H4 (cell line): ENCODE measurements at regions not wholly inside any gene's neighbourhood (a gene's known extent, or its start where the extent isn't known, plus 50 kb on each side); places are given as distances from the start of the nearest gene placed in this dataset.
A peak's percentile ranks its signal among the peaks of the same experiment; 100 is the strongest.
"Not testable (repeated sequence)": the region's sequence is repeated elsewhere in the genome, so short reads cannot be mapped to it uniquely, and the experiment has no call there.

Experiments
- DNase-seq: peaks from one replicate; pipeline ENCODE4 v3.0.0-alpha.2; 2015; ENCODE audit warnings: low spot score

DNA sequence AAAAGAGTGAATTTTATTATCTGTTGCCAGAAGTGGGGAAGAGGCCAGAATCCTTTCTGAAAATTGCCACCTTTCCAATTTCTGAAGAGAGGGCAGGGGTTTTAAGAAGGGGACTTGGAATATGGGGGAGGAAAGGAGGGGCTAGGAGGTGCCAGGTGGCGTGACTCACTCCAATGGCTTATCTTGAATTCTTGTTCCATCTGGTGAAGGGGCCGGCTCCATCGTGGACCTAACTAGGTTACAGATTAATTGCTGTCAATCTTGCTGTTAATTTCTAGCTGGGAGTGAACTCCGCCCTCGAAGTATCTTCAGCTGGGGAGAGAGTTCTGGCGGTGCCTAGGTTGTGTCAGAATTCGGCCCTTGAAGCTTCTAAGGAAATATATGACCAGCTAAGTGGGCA, 138.7 kb downstream of the YTHDC2 start:
- no peak for DNase-seq

DNA sequence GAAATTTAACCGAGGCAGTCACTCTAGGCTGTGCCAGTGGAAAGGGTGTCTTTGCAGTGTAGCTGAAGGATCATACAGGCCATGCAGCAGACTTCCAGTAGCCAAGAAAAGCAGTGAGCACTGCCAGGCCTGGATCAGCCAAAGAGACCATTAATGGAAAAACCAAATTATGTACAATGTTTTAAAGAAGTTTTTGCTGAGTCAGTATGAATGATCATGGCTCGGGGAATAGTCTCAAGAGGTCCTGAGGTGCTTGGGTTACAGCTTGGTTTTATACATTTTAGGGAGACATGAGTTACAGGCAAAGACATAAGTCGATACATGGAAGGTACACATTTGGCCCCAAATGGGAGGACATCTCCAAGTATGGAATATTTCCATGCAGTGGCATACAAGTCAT, 141.3 kb downstream of the YTHDC2 start:
- DNase-seq, result no peak

DNA sequence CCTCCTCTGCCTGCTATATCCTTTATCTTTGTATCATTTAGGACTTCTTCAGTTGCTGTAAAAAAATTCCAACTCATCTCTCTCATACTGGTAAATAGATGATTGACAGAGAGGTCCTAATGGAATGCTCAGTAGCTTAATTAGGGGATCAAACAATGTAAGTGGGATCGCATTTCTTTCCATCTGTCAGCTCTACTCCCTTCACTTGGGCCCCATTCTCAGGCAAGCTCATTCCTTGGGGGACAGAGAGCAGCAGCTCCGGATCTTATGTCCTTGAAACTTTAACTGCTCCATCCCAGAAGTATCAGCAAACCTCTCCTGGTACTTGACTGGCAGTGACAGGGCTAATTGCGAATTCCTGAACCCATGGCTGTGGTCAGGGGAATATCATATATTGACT, 146.7 kb downstream of the YTHDC2 start:
- DNase-seq, result no peak

DNA sequence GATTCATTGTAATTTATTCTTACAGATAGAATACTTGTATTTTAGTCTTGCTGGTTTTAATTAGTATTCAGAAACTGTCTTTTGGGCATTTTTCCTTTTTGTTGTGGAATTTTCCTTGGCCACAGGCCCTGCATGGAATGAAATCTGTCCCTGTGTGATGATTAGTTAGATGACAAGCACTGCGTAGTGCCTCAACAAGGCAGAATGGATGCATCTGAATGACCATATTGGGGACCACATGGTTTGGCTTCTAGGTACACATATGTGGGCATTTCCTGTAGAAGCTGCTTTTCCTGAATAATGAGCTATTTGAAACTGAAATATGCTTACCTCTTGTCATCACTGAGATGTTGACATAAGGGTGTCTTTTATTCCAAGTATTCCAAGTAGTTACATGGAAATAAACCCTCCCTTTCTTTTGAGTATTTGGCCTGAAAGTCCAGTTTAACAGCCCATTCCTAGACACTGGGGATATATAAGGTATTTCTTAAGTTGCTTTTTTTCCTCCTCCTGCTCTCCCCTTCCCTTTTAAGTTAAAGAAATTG, 147.3 kb downstream of the YTHDC2 start:
- no peak for DNase-seq

DNA sequence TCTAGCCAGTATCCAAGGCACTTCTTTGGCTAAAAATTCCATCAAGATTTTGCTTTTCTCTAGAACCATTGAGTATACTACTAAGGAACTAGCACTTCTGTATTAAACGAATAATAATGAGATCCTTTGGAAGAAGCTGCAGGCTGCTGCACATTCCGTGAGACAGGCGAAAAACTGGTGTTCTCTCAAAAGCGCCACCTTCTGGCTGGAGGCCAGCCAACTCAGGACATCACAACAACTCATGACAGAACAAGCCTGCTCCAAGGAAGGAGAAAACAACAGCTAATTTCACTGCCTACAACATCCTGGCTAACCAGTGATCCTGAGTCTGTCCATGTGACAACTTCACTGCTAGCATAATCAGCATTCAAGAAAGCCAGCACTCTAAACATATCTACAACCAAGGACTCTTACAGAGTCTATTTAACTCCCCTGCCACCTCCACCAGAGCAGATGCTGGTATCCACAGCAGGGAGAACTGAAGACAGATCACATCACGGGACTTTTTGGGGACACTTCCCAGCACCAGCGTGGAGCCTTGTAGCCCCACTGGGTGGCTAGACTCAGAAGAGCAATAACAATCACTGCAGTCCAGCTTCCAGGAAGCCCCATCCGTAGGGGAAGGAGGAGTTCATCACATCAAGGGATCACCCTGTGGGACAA, 150.5 kb downstream of the YTHDC2 start:
- DNase-seq, result peak; percentile 67

DNA sequence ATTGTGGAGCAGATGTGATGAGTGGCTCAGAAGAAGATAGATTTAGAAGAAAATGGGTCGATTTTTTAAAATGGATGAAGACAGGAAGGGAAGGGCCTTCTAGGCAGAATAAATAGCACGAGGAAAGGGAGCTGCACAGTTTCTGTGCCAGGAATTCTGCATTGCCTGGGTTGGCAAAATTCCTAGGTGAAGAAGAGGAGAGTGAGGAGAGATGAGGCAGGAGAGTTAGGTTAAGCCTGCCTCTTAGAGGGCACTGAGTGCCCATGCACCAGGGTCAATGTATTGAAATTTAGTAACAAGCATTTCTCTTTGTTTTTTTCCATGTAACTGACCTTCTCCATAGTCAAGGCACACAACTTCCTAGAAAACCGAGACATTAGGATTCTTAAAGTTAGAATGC, 159.5 kb downstream of the YTHDC2 start:
- no peak for DNase-seq

DNA sequence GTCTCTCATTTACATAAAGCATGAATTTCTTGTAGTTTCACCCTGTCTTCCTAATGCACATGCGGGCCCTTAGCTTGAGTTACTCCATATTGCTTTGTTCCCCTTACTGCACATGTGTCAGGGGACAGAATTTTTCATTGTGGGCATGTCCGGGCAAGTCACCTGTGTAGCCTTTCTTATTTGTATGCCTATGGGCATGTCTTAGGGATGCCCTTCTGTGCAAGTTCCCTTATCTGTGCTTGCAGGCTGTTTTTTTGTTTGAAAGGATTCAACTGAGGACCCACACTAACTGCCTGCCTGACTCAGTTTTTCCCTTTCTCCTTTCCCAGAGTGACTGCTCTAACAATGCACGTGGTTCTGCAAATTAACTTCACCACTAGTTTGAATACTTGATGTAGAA, 161.7 kb downstream of the YTHDC2 start:
- DNase-seq, result no peak

DNA sequence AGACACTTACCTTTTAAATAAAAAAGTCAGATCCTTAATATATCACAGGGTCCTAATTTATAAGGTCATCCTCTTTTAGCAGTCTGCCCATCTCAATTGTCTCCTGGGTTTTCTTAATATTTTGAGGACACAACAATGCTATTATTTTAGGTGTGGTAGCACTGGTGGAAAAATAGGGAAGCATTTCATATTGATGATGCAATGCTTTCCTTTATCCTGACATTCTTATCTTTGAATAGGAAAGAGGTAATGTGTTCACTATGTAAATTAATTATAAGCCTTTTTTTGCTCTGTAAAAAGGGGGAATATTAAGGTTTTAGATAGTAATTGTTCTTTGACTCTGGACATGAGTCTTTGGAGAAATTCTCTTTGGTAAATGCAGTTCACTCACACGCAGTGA, 164.7 kb downstream of the YTHDC2 start:
- DNase-seq, result no peak

DNA sequence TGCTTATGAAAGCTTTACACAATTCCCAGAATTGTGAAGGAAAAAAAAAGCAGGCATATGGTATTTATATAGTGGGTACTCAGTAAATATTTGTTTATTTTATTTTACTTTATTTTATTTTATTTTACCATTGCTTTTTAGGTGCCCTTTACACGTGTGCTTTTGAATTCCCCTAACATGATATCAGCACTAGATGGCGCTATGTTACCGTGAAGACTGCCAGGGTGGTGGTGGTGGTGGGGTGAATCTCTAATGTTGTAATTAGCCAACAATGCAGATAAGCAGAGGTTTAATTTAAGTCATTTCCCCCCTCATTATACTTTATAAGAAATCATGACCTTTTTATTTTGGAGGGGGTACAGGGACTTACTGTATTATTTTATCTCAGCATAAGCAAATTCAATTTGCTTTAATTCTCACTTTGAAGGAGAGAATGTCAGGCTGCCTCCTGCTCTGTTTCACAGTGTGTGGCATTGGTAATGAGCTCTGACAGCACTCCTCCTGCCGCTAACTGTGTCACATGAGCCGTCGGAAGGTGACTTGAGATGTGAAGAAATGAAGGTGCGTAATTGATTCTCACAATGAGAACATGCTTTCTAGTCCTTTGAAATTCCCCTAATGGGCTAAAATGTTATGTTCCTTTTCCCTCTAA, 165.6 kb downstream of the YTHDC2 start:
- DNase-seq, result peak; percentile 58

DNA sequence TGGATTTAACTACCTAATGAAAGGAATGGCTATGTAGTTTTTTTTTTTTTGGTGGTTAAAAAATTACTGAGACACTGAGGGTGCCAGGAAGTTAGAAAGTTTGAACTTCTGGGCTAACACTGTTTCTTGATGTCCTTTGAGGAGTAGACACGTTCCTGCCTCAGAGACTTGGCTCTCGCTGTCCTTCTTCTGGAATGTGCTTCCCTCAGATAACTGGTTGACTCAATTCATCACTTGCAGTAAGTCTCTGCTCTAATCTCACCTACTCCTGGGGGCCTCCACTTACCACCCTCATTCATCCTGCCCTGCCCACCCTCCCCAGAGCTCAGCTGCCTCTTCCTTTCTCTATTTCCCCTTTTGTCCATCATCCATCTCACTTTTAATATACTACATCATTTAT, 167.0 kb downstream of the YTHDC2 start:
- DNase-seq, result no peak

DNA sequence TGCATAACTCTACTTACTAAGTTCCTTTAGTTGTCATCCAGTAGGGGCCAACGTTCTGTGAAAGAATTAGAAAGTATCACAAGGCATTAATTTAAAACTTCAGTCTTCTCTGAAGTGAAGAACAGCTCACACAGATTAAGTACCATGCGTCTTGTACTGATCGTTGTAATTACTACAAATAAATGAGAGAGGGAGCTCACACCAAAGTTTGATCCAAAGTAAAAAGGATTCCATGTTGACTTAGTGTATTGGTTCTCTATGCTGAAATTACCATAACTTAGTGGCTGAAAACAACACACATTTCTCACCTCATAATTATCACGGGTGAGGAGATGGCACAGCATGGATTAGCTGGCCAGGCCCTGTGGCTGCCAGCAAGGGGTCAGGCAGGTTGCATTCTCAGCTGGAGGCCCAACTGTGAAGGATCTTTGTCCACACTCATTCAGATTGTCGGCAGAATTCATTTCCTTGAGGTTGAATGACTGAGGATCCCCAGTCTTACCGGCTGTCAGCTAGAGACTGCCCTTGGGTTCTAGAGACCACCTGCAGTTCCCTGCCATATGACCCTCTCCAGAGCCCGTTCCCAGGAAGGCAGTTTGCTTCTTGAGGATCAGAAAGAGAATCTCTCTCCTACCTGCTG, 169.1 kb downstream of the YTHDC2 start:
- DNase-seq, result peak; percentile 37

DNA sequence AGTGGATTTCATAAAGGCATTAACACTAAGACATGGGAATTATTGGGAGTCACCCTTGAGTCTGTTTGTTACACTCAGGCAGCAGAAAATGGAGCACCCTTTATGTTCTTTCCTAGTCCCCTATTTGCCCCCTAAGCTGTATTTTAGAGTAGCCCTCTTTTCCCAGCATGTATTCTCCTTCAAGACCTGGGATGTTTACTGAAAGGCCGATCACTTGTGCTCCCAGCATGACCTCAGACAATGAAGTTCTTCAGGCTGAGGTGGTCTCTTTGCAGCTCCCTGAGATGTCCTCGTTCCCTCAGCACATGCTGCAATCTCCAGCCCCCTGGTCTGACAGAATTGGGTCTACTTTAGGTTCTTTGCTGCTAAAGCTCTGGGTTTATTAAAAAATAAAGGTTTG, 169.7 kb downstream of the YTHDC2 start:
- DNase-seq, result no peak

DNA sequence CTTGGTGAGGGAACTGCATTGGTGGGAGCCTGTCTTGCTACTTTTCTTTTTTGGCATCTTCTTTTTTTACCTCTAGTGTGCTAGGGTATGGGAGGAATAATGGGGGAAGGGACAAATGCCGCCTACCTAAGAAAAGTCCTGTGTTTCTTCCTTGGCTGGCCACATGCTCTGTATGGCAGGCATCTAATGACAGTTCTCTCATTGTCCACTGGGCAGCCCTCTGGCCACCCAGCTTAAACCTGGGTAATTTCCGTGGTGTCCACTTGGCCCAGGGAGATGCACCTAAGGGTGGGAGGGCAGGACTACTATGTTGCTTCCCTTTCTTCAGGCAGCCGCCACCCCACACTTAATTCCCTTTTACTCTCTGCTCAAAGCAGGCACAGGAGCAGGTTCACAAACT, 173.1 kb downstream of the YTHDC2 start:
- DNase-seq, result no peak

DNA sequence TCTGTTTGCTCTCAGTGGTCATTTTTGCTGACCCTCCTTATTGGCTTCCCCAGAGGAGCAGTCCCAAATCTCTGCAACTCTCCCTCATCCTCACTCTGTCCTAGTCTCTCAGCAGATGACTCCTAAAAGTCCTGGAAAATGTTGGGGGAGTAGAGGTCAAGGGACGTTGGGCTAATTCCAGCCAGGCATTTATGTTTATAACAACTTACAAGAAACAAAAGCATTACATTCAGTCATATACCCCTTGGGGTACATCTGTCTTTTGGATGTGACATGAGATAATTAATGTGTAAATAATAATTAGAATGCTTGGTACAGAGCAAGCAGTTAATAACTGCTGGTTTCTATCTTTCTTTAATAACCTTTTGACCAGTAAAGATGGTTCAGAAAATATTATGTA, 176.2 kb downstream of the YTHDC2 start:
- no peak for DNase-seq

DNA sequence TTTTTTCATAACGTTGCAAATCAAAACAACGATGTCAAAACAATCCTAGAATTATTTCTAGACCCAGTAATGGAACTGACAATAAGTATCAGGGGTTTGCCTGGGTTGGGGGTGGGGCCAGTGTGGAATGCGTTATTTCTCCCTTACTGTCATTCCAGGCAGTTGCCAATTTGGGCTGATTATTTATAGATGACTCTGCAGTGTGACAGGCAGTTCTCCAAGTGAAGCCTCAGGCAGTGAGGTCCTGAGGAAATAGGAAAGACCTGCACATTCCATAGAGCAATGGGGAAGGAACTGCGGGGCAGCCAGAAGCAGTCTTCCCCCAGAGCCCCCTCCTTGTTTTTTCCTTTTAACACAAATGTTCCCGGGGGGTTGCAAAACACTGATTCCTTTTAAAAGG, 179.0 kb downstream of the YTHDC2 start:
- no peak for DNase-seq

DNA sequence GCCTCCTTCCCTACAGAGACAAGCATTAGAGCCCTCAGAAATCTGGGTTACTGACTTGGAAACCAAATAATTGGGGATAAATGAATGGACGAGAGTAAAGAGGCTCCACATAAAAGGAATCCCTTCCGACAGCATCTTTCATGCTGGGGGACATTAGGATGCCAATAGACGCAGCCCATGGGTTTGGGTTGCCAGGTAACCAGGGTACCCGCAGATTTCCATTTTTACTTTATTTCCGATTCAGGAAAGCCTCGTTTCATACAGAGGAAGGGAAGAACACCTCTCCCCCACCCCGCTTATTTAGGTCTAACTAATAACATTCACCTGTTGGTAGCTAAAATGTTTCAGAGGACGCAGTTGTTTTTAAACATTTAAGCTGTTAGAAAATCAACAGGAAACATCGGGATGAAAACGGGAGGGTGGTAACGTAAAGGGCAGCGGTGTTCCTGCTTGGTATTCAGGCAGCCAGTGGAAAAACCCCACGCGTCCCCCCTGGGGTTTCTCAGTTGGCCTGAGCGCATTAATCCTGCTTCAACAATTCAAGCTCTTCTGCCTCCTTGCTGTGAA, 179.5 kb downstream of the YTHDC2 start:
- no peak for DNase-seq

DNA sequence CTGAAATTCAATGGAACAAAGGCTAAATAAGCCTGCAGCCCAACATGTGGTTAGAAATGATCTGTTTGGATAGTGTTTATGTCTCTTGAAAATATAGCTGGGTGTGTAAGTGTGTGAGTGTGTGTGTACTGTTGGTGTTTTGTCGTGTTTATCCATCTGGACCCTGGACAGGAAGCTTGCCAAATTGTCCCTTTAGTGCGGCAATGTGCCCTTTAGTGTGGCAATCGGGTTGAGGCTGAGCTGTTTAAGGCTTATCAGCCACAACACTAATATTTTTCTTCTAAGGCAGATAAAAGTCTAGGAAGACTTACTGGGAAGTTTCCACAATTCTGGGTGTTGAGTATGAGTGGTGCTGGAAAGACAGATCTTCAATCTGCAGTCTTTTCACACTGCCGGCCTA, 180.2 kb downstream of the YTHDC2 start:
- peak; percentile 15 for DNase-seq

DNA sequence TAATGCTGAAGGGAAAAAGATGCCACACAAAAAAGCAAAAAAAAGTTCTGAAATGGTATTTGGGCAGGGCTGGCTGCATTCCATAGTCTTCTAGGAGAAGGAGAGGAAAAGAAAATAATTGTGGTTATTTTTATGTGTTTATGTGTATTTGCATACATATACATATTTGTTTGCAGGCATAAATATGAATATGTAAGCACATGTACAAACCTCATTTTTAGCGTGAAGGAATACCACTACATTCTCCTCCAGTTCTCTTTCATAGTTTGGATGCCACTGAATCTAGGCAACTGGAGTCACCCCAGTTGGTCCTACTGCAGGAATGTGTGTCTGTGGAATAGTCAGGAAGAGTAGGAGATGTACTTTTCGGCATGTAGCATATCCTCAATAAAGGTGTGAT, 181.1 kb downstream of the YTHDC2 start:
- DNase-seq, result no peak

DNA sequence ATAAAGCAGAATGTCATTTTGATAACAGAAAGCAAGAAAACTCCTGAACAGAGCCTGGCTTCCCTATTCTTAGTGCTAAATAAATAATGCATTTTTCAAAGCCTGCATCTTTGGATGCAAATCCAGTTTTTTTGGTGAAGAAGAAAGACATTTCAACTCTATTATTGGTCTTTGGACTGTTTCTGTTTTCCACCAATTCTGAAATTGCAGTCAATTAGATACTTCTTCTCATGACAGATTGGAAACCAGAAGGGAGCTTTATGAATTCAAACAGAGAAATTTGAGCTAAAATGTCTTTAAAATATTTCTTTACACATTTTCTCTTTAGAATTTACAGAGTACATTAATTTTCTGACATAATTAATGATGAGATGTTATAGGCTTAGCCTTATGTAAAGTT, 189.8 kb downstream of the YTHDC2 start:
- DNase-seq, result no peak

DNA sequence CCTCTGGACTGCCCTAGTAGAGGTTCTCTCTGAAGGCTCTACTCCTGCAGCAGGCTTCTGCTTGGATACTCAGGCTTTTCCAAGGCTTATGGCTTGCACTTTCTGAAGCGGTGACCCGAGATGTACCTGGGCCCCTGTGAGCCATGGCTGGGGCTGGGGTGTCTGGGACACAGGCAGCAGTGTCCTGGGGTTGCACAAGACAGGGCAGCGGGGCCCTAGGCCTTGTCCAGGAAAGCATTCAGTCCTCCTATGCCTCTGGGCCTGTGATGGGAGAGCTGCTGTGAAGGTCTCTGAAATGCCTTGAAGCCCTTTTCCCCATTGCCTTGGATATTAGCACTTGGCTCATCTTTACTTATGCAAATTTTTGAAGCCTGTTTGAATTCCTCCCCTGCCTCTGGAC, 192.2 kb downstream of the YTHDC2 start:
- DNase-seq, result no peak

DNA sequence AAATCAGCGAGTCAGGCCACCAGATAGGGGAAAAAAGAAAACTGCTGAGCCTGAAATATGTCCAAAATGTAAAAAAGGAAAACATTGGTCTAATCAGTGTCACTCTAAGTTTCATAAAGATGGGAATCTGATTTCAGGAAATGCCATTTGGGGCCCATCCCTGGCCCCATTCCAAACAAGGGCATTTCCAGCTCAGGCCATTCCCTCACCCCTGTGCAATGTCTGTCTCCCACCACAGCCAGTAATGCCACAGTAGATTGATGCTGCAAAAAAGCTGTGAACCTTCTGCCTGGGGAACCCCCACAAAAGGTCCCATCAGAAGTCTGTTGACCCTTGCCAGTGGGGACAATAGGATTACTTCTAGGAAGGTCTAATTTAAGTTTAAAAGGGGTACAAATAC, 199.6 kb downstream of the YTHDC2 start:
- no peak for DNase-seq

DNA sequence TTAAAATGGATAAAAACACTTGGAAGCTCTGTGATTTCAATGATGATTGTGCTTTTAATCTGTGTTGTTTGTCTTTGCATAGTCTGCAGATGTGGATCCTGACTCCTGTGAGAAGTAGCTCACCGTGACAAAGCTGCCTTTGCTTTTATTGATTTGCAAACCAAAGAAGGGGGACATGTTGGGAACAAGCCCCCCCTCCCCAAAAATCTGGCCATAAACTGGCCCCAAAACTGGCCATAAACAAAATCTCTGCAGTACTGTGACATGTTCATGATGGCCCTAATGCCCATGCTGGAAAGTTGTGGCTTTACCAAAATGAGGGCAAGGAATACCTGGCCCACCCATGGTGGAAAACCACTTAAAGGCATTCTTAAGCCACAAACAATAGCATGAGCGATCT, 202.4 kb downstream of the YTHDC2 start:
- not testable (repeated sequence) for DNase-seq

DNA sequence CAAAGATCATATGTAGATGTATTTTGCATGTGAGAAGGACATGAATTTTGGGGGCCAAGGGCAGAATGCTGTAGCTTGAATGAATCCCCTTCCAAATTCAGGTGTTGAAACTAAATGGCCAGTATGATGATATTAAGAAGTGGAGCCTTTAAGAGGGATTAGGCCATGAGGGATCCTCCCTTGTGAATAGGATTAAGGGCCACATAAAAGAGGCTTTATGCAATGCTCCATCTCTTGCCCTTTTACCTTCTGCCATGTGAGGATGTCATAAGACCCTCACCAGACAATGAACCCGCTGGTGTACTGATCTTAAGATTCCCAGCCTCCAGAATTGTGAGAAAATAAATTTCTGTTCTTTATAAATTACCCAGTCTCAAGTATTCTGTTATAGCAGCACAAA, 206.1 kb downstream of the YTHDC2 start:
- DNase-seq, result no peak
